GM12878 (cell line): ENCODE measurements at regions not wholly inside any gene's neighbourhood (a gene's known extent, or its start where the extent isn't known, plus 50 kb on each side); places are given as distances from the start of the nearest gene placed in this dataset.

Source experiments
- BACH1 ChIP-seq: fragments of 450-650 bp; IDR thresholded peaks from 2 replicates; pipeline ENCODE4 v1.6.1; 2017; ENCODE audit warnings: mild to moderate bottlenecking, borderline replicate concordance
- CTCF ChIP-seq, 3 experiments: IDR thresholded peaks in 2 of 3; conservative IDR thresholded peaks in 1 of 3; 2 replicates each; pipeline ENCODE4 v1.5.1; 2011; ENCODE audit warnings: low read depth in 3 of 3, low read length in 3 of 3, mild to moderate bottlenecking in 3 of 3, control low read depth in 2 of 3, moderate library complexity in 2 of 3, inconsistent platforms in 1 of 3, mixed read lengths in 1 of 3; ENCODE audit not compliant: control insufficient read depth in 2 of 3, insufficient read depth in 1 of 3; ENCODE audit errors: extremely low read depth in 1 of 3
- E4F1 ChIP-seq: fragments of 450-650 bp; IDR thresholded peaks from 2 replicates; pipeline ENCODE4 v1.6.1; 2018; ENCODE audit warnings: borderline replicate concordance, mild to moderate bottlenecking; ENCODE audit not compliant: partially characterized antibody
- ELK1 ChIP-seq: IDR thresholded peaks from 2 replicates; pipeline ENCODE4 v1.6.1; 2012; ENCODE audit warnings: low read depth, low read length, improper control_type of control experiment
- EP300 ChIP-seq, 2 experiments: fragments of 150-350 bp in 1 of 2; IDR thresholded peaks; 2 replicates each; pipeline ENCODE4 v1.6.1; 2011 to 2012; ENCODE audit warnings: low read depth in 2 of 2, low read length in 2 of 2, borderline replicate concordance in 1 of 2, improper control_type of control experiment in 1 of 2, inconsistent platforms in 1 of 2; ENCODE audit not compliant: control insufficient read depth in 1 of 2
- HDGF ChIP-seq: fragments of 450-650 bp; IDR thresholded peaks from 2 replicates; pipeline ENCODE4 v1.6.1; 2016; ENCODE audit warnings: antibody characterized with exemption
- IKZF2 ChIP-seq, 2 experiments: fragments of 450-650 bp; IDR thresholded peaks; 2 replicates each; pipeline ENCODE4 v1.6.1; 2017; ENCODE audit warnings: mild to moderate bottlenecking in 2 of 2, moderate library complexity in 2 of 2
- LARP7 ChIP-seq: fragments of 450-650 bp; IDR thresholded peaks from 2 replicates; pipeline ENCODE4 v1.6.1; 2017; ENCODE audit warnings: mild to moderate bottlenecking
- MXI1 ChIP-seq: fragments of 150-350 bp; IDR thresholded peaks from 2 replicates; pipeline ENCODE4 v1.6.1; 2011; ENCODE audit warnings: low read depth, mild to moderate bottlenecking, inconsistent platforms, low read length, improper control_type of control experiment
- NFYA ChIP-seq: IDR thresholded peaks from 2 replicates; pipeline ENCODE4 v1.6.1; 2011; ENCODE audit warnings: low read depth, mild to moderate bottlenecking, low read length, improper control_type of control experiment, borderline replicate concordance
- RAD21 ChIP-seq: IDR thresholded peaks from 2 replicates; pipeline ENCODE4 v1.6.1; 2011; ENCODE audit warnings: mild to moderate bottlenecking, low read depth, low read length, moderate library complexity; ENCODE audit not compliant: insufficient read depth
- SMC3 ChIP-seq: IDR thresholded peaks from 2 replicates; pipeline ENCODE4 v1.6.1; 2011; ENCODE audit warnings: low read length, improper control_type of control experiment, borderline replicate concordance
- SUZ12 ChIP-seq: fragments of 200-600 bp; sonication (generic); IDR thresholded peaks from one replicate; pipeline ENCODE4 v1.6.1; 2018; ENCODE audit warnings: antibody characterized with exemption, mild to moderate bottlenecking; ENCODE audit not compliant: unreplicated experiment
- ZNF592 ChIP-seq: fragments of 450-650 bp; IDR thresholded peaks from 2 replicates; pipeline ENCODE4 v1.6.1; 2017; ENCODE audit warnings: mild to moderate bottlenecking, moderate library complexity

GRCh38 chr6:87944541-87944954 is 103.1 kb upstream of the SPACA1 start (continued):
- TF ChIP-seq E4F1 (no peak), NFYA (no peak), HDGF (no peak), CTCF (IDR thresholded peaks at IDR 0.05 in 2 of 3, conservative IDR thresholded peaks at IDR 0.05 in 1 of 3; ENCODE audit: control insufficient read depth in 2 of 3, extremely low read depth in 1 of 3, insufficient read depth in 1 of 3, low read depth in 3 of 3, low read length in 3 of 3) (peak in 1 of 3 experiments; percentile 28; a peak in 2 of 6 replicates), BACH1 (no peak), MXI1 (no peak), SMC3 (peak; percentile 12; the same call in 1 of the 2 replicates), RAD21 (peak; percentile 37; the same call in 1 of the 2 replicates), EP300 (IDR thresholded peaks at IDR 0.05; ENCODE audit: borderline replicate concordance in 1 of 2, control insufficient read depth in 1 of 2, low read depth in 2 of 2, low read length in 2 of 2) (no peak), SUZ12 (no peak), ZNF592 (no peak), LARP7 (no peak), IKZF2 (IDR thresholded peaks at IDR 0.05) (no peak), ELK1 (no peak)
